ENCODE measurements at regions not wholly inside any gene's neighbourhood (a gene's known extent, or its start where the extent isn't known, plus 50 kb on each side); places are given as distances from the start of the nearest gene placed in this dataset.
"Not testable (repeated sequence)": the region's sequence is repeated elsewhere in the genome, so short reads cannot be mapped to it uniquely, and the experiment has no call there.

GRCh38 chrX:51148848-51149247 lies 183.8 kb upstream of the NUDT10 start:
- no peak for DNase-seq (ENCODE audit: low spot score)

- no peak for DNase-seq (ENCODE audit: low spot score)
Measured at GRCh38 chrX:51151734-51152133, 180.9 kb upstream of the NUDT10 start.

GRCh38 chrX:51155157-51155556 lies 177.5 kb upstream of the NUDT10 start:
- DNase-seq (ENCODE audit: low spot score), result no peak

- no peak for DNase-seq (ENCODE audit: low spot score)
Measured at GRCh38 chrX:51155566-51155965, 177.1 kb upstream of the NUDT10 start.

GRCh38 chrX:51158231-51158630 lies 174.4 kb upstream of the NUDT10 start:
- no peak for DNase-seq (ENCODE audit: low spot score)

- not testable (repeated sequence) for DNase-seq (ENCODE audit: low spot score)
Measured at GRCh38 chrX:51159378-51159777, 173.2 kb upstream of the NUDT10 start.

GRCh38 chrX:51163730-51164129 lies 168.9 kb upstream of the NUDT10 start:
- no peak for DNase-seq (ENCODE audit: low spot score)

GRCh38 chrX:51178356-51178900 lies 154.2 kb upstream of the NUDT10 start:
- not testable (repeated sequence) for DNase-seq (ENCODE audit: low spot score)

GRCh38 chrX:51179805-51180204 lies 152.8 kb upstream of the NUDT10 start:
- not testable (repeated sequence) for DNase-seq (ENCODE audit: low spot score)

GRCh38 chrX:51182545-51182944 lies 150.1 kb upstream of the NUDT10 start:
- DNase-seq (ENCODE audit: low spot score), result no peak

- no peak for DNase-seq (ENCODE audit: low spot score)
Measured at GRCh38 chrX:51192104-51192503, 140.5 kb upstream of the NUDT10 start.

GRCh38 chrX:51215266-51215665 lies 117.4 kb upstream of the NUDT10 start:
- DNase-seq (ENCODE audit: low spot score), result no peak

GRCh38 chrX:51215856-51216255 lies 116.8 kb upstream of the NUDT10 start:
- DNase-seq (ENCODE audit: low spot score), result no peak

- DNase-seq (ENCODE audit: low spot score), result no peak
Measured at GRCh38 chrX:51242212-51242611, 90.4 kb upstream of the NUDT10 start.

GRCh38 chrX:51257490-51257889 lies 75.1 kb upstream of the NUDT10 start:
- DNase-seq (ENCODE audit: low spot score), result no peak

GRCh38 chrX:51262271-51262670 lies 70.4 kb upstream of the NUDT10 start:
- DNase-seq (ENCODE audit: low spot score), result not testable (repeated sequence)

GRCh38 chrX:51272638-51273037 lies 60.0 kb upstream of the NUDT10 start:
- no peak for DNase-seq (ENCODE audit: low spot score)

- no peak for DNase-seq (ENCODE audit: low spot score)
Measured at GRCh38 chrX:51281758-51282318, 50.8 kb upstream of the NUDT10 start.

All from hepatic stellate cell (primary cell).